SH-SY5Y (cell line): ENCODE measurements at regions not wholly inside any gene's neighbourhood (a gene's known extent, or its start where the extent isn't known, plus 50 kb on each side); places are given as distances from the start of the nearest gene placed in this dataset.

Source experiments
- GATA2 ChIP-seq: IDR thresholded peaks from 2 replicates; pipeline ENCODE4 v1.6.1; 2011; ENCODE audit warnings: mild to moderate bottlenecking, low read depth, low read length
- GATA3 ChIP-seq: IDR thresholded peaks from 2 replicates; pipeline ENCODE4 v1.6.1; 2011; ENCODE audit warnings: low read depth, mild to moderate bottlenecking, low read length, moderate library complexity

DNA sequence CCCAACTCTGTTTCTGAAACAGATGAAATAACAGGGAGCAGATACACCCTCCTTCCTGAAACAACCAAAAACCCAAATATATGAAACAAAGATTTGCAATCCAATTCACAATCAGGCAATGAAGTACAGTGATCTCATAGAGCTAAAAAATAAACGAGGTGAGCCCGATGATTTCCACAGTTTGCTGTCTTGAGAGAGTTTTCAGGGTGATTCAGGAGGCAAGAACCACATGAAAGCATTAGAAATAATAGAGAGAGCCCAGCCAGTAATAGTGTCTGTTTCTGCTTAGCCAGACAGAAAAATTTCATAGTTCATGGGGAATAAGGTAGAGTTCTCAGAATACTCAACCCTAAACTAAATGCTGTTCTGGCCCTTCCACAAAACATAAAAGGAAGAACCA is 296.2 kb downstream of the PDHA2 start:
- no peak for TF ChIP-seq GATA2
- no peak for TF ChIP-seq GATA3
